ENCODE measurements at regions not wholly inside any gene's neighbourhood (a gene's known extent, or its start where the extent isn't known, plus 50 kb on each side); places are given as distances from the start of the nearest gene placed in this dataset.

DNA sequence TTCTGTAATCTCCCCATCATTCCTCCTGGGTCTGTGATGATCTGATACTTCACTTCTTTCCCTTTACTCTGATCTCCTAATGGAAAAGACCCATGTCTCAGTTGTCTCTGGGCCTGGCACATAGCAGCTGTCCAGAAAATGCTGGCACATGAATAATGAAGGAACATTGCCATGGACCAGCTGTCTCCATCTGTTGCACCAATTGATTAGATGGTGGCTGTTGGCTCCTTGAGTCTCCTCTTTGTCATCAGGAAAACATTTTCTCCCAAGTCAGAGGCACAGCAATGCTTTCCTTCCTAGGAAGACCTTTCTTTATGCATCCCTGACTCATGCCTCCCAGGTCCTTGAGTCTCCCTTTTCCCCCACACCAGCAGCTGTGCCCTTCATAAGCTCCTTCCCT lies 286.2 kb upstream of the CXCR4 start:
- TF ChIP-seq, protein P1, sequence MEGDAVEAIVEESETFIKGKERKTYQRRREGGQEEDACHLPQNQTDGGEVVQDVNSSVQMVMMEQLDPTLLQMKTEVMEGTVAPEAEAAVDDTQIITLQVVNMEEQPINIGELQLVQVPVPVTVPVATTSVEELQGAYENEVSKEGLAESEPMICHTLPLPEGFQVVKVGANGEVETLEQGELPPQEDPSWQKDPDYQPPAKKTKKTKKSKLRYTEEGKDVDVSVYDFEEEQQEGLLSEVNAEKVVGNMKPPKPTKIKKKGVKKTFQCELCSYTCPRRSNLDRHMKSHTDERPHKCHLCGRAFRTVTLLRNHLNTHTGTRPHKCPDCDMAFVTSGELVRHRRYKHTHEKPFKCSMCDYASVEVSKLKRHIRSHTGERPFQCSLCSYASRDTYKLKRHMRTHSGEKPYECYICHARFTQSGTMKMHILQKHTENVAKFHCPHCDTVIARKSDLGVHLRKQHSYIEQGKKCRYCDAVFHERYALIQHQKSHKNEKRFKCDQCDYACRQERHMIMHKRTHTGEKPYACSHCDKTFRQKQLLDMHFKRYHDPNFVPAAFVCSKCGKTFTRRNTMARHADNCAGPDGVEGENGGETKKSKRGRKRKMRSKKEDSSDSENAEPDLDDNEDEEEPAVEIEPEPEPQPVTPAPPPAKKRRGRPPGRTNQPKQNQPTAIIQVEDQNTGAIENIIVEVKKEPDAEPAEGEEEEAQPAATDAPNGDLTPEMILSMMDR (optimal IDR thresholded peaks at IDR 0.05 in 1 of 3, IDR thresholded peaks at IDR 0.05 in 1 of 3, conservative IDR thresholded peaks at IDR 0.05 in 1 of 3; ENCODE audit: extremely low read depth in 1 of 3, insufficient read depth in 2 of 3, low read length in 3 of 3) = no peak
- TF ChIP-seq EZH2 (IDR thresholded peaks at IDR 0.05; ENCODE audit: low read length) = no peak

Measured in keratinocyte (primary cell).